HG03520 (cell line): ENCODE measurements at regions not wholly inside any gene's neighbourhood (a gene's known extent, or its start where the extent isn't known, plus 50 kb on each side); places are given as distances from the start of the nearest gene placed in this dataset.

Experiments used
- ATAC-seq: cut with Tn5 transposase; IDR thresholded peaks from one replicate; pipeline ENCODE4 v1.9.1; 2021; ENCODE audit warnings: mild to moderate bottlenecking, moderate library complexity; ENCODE audit not compliant: unreplicated experiment

DNA sequence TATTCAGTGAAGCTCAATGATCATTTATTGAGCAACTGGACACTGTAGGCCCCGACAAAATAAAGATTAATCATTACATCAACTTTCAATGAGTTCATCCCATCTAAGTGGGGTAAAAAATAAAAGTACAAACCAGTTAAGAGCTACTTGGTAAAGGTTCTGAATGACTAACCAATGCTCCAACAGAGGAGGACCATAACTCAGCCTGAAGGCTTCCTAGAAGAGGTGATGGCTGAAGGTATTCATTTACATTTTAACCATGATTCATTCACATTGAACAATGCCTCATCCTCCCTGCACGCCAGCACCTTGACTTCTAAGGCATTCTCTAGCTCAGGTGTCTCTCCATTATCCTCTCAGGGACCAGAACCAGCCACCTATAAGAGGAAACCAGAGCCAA lies 201.4 kb downstream of the ZNF462 start:
- ATAC-seq, result no peak

DNA sequence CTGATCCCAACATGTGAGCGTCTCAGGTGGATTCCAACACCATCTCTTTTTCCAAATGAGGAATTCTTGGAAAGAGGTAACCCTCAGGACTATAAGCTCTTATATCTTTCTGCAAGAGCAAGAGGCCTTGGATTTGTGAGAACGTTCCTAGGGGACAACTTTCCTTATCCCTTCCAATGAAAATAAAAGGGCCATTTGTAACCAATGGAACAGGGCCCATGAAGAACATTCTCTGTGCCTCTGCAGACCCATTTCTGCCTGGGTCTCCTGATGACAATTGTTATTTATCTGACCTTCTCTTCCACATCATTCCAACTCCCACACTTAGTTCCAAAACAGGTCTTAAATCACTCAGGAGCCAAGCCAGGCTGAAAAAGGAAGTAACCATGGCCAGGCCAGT lies 202.6 kb downstream of the ZNF462 start:
- ATAC-seq, result no peak

DNA sequence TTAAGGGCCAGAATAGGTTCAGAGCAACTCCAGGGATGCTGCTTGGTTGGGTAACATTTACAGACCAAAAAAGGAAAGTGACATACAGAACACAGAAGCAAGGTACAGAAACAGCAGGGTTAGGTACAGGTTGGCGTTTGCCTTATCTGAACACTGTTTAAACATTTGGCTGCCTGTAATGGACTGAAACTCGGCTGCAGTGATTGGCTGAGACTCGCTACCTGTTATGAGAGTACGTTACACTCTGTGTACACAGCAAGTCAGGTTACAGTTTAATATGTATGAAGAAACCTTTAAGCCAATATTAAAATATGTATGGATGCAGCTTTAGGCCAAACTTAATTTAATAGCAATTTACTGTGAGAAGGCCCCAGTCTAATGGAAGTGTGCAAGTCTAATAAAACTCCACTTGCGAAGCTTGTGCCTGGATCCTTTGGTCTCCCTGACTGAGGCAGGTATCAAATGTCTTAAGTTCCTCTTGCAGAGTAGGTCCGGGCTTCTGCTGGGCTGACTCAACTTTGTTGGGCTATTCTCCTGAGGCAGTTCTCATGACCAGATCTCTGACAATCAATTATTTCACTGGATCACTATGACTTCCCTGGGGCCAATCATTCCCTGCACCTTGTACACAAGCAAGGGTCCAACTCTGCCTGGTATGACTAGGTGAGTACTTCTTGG lies 204.9 kb downstream of the ZNF462 start:
- no peak for ATAC-seq

DNA sequence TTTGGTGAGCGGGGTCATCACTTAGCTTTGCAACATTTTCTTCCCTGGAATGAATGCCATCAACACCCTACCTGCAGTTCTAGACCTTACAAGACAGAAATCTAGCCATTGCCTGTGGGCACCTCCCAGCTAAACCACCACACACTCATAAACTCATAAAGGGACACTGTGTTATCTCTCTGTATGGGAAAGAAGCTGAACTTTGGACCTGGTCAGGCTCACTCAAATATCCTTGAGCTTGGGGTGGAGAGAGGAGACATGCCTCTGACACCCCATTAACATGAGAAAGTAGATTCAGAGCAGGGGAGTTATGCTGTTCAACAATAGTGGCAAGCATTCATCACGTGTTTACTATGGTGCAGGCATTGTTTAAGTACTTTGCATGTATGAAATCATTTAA lies 205.6 kb downstream of the ZNF462 start:
- ATAC-seq, result no peak

DNA sequence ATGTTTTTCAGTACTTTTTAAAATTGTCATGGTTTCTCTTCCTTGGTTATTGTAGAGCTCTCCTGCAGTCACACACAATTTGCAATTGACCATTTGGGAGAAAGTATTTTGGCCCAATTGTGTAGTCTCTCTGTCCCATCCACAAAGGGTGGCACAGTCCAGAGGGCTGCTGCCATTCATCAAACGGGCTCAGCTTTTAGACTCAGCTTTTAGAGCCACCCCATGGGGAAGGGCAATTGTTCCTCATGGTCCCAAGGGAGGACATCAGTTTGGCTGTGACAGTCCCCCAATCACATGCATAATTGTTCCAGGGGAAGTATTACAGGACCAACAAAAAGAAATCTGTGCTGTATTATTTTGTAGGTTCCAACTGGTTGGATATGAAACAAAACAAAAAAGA lies 207.6 kb downstream of the ZNF462 start:
- no peak for ATAC-seq

DNA sequence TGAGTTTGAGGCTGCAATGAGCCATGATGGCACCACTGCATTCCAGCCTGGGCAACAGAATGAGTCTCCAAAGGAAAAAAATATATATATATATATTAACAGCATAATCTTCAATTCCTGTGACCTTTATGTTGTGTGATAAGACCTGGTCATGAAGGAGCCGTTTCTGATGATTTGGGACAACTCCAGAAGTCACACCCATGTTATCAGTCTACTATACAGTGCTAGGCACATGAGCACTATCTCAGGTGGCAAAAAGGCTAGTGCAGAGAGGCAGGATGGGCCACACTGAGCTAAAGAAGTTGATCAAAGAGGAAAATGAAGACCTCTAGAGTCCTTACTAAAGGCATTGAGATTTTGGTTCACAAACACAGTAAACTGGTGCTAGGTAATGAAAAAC lies 205.0 kb upstream of the RAD23B start:
- no peak for ATAC-seq

DNA sequence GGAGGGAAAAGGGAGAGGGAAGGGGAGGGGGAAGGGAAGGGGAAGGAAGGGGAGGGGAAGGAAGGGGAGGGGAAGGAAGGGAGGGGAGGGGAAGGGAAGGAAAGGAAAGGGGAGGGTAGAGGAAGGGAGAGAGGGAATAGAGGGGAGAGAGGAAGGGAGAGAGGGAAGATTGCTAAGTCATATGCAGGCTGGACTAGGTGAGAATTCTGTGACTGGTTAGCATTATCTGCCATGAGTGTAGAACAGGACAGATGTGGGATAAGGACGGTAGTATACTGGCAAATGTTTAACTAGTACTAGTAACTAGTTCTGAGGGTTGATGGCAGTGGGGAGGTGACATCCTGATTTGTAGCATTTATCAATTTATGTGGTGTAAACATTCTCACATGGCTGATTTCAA lies 203.5 kb upstream of the RAD23B start:
- ATAC-seq, result no peak

DNA sequence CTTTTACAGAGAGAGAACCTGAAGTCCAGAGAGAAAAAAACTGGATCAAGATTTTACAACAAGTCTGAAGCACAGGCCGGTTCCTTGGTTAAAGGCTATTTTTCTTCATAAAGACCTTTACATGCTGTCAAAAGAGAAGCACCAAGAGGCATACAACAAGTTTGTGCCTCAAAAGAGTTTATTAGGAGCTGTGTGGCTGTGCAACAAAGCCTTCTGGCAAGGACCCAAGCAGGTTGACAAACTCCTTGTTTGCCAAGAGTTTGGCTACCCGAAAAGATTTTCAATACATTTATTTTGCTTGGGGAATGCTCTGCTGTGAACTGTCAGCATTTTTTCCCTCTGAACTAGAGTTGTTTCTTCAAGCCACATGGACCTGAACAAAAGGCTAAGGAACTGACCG lies 202.9 kb upstream of the RAD23B start:
- ATAC-seq, result no peak

DNA sequence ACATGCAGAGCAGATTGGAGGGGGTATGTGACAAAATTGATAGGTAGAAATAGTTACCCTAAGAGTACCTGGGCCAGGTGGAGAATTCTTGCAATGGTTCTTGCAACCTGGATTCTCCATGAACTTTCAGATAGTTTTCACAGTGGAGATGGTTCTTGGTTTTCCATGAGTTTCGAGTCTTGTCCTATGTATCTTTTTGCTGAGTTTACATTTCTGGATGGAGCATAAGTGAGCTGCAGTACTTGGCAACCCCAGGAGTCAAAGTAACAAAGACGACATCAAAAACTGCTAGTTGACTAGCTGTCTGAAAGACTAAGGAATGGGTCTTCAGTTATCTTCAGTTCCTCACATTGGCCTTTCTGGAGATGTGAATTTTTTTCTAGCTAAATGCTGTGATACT lies 196.6 kb upstream of the RAD23B start:
- ATAC-seq, result no peak

DNA sequence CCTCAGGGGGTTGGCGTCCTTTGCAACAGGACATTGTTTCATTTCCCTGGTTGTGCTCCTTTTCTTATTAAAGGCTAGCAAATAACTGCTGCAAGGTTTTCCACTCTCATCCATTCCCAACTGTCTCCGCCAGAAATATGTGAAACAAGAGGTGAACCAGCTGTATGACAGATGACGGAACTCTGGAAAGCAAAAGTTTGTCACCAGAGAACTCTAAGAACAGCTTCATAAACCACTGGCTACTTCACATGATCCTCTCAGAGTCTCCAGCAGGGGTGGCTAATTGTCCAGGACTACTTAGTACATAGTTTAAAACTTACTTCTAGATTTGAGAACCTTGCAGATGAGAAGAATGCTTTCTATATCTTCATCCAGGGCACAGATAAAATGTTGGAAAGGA lies 195.9 kb upstream of the RAD23B start:
- ATAC-seq, result no peak

DNA sequence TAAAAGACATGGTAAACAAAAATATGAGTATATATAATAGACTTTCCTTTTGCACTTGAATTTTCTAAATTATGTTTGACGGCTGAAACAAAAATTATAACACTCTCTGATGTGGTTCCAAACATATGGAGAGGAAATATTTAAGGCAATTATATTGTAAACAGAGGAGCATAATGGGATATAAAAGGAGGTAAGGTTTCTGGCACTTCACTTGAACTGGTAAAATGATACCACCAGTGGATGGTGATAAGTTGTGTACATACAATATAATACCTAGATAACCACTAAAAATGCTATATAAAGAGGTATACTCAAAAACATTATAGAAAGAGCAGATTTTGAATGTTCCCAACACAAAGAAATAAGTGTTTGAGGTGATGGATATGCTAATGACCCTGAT lies 192.9 kb upstream of the RAD23B start:
- ATAC-seq, result no peak

DNA sequence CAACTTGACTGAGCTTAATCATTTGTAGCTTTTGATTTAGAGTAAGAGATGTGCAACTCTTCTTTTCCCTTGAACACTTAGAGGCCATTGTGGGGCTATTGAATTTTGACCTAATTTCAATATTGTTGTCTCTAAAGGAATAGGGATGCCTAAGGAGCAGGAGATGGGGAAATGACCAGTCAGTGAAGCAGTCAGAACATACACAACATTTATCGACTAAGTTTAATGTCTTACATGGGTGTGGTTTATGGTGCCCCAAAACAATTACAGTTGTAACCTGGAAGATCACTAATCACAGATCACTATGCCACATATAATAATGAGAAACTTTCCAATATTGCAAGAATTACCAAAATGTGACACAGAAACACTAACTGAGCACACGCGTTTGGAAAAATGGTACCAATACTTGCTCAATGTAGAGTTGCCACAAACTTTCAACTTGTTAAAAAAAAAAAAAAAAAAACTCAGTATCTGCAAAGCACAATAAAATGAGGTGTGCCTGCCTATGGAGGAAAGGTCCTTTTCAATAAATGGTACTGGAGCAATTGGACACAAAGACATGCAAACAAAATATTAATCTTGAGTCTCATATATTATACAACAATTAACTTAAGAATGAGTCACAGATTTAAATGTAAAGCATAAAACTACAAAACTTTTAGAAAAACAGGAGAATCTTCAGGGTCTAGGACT lies 189.6 kb upstream of the RAD23B start:
- no peak for ATAC-seq

DNA sequence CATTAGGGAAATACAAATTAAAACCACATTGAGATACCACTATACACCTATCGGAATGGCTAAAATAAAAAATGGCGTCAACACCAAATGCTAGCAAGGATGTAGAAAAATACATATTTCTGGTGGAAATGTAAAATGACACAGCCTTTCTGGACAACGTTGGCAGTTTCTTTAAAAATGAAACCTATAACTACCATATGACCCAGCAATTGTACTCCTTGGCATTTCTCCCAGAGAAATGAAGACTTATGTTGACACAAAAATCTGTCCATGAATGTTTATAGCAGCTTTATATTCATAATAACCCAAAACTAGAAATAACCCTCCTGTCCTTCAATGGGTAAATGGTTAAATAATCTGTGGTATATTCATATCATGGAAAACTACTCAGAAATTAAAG lies 188.7 kb upstream of the RAD23B start:
- ATAC-seq, result no peak

DNA sequence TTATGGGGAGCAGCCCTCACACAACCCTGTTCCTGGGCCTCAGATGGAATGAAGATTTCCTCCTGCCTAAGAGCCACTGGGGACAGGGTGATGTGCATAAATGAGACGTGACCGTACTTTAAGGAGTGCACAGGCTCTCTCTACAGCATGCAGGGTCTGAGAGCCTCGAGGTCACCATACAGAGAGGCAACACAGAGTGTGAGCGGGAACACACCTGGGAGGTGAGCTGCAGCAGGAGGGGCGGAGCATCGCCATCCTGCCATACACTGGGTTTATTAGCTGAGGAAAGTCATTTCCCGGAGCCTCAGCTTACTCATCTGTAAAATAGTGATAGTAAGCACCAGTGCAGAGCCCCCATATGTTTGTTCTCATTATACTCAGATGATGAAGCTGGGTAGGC lies 182.5 kb upstream of the RAD23B start:
- ATAC-seq, result no peak

DNA sequence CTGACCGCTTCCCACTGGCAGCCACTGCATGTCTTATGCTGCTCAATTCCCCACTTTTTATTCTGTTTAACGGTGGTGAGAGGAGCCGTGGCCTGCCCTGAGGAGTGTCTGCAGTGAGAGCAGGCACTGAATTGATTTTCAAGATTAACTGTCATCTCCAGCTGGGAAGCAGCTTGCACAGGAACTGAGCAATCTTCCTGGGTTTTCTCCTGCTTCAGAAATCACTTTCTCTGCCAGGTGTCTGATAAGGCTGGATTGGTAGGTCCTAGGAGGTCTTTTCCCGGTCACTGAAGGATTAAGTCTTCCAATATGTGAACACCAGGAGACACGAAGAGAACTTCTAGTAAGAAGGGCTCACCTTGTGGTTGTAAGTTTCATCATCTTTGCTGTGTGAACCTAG lies 181.1 kb upstream of the RAD23B start:
- no peak for ATAC-seq

DNA sequence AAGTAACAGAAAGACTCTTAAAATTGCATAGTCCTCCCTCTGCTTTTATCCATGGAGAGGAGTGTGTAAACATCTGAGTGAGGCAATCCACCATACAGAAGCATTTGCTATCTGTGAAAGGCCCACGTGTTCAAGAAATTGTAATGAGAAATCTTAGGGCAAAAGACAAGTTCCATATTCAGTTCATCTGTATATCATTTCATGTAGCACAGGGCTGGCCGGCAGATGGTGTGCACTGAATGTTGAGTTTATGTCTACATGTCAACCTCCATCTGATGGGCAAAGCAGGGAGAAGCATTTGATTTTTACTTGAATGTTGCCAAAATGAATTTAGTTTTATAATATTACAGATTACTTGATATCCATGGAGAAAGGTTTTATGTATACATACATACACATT lies 179.5 kb upstream of the RAD23B start:
- ATAC-seq, result no peak

DNA sequence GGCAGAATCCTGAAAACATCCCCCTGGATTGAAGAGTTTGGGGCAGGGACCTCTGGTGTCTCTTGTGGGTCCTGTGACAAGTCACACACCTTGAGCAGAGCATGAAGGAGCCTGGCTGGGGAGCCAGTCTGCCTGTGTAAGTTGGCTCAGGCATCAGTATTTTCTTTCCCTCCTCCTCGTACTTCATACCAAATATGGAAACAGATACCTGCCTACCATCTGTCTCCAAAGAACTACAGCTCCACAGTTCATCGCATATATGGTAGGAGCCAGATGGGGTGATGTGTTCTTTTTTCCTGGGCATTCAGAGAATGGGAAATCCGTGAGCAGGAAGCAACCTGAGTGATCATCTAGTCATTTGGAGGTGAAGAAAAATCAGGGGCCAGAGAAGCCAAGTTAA lies 177.3 kb upstream of the RAD23B start:
- no peak for ATAC-seq

DNA sequence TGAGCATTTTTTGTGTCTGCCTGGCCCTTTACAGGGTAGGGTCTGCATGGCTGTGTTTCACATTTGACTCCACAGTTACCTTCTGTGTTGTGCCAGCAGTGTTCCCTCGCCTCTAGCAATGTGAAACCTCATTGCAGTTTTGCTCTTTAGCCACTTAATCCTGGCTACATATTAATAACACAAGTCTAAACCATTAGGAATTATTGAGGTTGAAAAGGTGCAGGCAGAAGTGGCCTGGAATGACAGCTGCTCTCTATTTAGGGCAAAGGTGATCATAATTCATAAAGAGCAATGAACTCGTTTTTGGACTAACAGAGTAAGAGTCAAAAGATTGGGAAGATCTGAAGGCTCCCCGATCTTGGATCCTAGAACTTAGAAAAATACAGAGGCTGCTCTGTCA lies 176.7 kb upstream of the RAD23B start:
- ATAC-seq, result no peak

DNA sequence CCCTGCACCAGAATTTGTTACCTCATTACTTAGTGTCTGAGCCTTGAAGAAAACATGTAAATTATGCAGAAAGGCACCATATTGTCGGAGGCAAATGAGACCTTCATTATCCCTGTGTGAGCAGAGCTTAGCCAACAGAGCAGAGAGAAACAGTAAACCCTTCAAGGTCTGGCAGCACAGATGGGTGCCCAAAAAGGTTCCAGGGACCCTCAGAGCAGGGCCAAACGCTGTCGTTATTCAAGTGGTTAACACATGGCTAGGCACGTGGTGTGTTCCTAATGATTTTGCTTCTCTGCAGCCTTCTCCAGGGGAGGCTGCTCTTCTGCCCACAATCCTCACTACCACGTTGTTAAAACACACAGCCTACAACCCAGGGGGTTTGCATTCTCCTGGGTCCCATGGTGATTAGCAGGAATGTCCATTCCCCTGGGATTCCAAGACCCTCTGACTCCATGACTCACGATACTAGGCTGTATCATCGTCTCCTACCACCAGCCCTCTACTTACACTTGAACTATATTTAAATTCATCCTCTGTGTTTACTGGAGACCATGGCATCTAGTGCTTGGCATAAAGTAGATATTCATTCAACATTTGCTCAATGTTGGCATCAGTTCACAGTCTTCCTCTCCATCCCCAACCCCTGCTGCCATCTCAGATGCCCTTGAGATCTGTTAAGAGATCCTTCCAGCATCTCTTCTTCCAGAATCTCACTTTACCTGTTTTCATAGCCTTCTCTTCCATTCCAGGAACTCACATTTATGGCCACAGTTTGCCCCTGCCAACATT lies 174.5 kb upstream of the RAD23B start:
- no peak for ATAC-seq

DNA sequence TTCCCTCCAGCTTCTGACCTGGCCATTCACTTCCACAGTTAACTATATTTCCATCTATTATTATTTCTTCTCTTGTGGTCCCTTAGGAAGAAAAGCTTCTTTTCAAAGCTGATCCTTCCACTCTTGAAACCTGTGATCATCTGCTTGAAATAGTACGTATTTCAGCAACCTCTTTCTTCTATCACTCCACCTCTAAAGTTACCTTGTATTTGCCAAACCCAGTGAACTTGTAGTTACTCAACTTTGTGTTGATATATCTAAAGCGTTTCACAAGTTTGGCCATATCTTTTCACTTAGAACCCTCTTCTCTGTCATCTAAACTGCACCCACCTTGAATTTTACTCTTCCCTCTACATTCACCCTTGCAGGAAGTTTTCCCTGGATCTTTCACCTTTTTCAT lies 173.8 kb upstream of the RAD23B start:
- no peak for ATAC-seq

DNA sequence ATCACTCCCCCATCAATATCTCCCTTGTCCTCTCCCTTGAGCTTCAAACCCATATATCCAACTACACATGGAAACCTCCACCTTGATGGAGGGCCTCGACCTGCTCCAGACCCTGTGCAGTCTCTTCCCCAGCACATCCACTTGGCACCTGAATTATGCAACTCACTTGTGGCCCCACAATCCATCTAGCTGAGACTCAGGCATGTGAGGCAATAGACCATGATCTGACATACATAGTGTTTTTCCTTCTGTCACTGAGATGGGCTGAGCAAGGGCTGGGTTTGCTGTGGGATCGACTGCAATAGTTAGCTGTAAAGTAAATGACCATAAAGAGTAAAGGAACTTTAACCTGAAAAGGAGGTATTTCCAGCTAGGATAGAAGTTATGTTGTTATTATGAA lies 172.9 kb upstream of the RAD23B start:
- no peak for ATAC-seq

DNA sequence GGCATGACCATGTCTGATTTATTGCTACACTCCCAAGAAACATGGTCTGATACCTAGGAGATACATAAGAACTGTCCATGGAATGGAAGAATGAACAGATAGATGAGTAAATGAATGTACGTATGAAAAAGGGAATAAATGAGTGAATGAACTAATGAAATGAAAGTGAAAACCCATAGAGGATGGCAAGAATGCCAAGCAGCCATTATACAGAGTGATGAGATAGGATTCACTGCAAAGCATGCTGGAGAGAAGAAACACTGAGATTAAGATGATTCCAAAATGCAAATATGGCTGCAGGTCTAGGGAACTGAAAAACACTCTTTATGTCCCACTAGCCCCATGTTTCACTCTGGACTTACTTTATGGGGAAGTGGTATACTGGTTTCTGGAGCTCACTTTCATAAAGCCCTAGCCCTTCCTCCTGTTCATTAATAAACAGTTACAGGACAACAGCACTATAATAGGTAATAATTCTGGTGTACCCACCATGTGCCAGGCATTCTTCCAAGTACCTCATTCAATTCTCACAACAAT lies 170.3 kb upstream of the RAD23B start:
- ATAC-seq, result peak; percentile 79
